ENCODE measurements at regions not wholly inside any gene's neighbourhood (a gene's known extent, or its start where the extent isn't known, plus 50 kb on each side); places are given as distances from the start of the nearest gene placed in this dataset.

- Histone ChIP-seq H3K27ac (ENCODE audit: low read depth, low read length) (no peak overlapping the region), H3K4me1 (ENCODE audit: insufficient read depth, low read length) (no peaks in the 10 kb centered on the region), H3K9ac (ENCODE audit: low read length) (no peak overlapping the region), H3K36me3 (ENCODE audit: insufficient read depth, low read length) (no peaks in the 10 kb centered on the region), H3K9me3 (ENCODE audit: insufficient read depth, low read depth, low read length) (no peaks in the 10 kb centered on the region), H3K4me3 (ENCODE audit: insufficient read depth, low read depth, low read length) (no peak overlapping the region), H4K20me1 (ENCODE audit: insufficient read depth, low read length) (no peaks in the 10 kb centered on the region), H3K79me2 (ENCODE audit: insufficient read depth, low read length) (no peaks in the 10 kb centered on the region), H3K4me2 (ENCODE audit: low read length) (no peak overlapping the region), H3K27me3 (ENCODE audit: insufficient read depth, low read length) (peaks cover 11% of the 10 kb centered on the region), H2AFZ (ENCODE audit: low read depth, low read length) (no peak overlapping the region)
- Mint-ChIP-seq H3K36me3 (ENCODE audit: low read depth, unreplicated experiment) (no peaks in the 10 kb centered on the region), H3K4me3 (ENCODE audit: unreplicated experiment) (no peak overlapping the region), H3K27ac (ENCODE audit: unreplicated experiment) (no peak overlapping the region), H3K9me3 (ENCODE audit: unreplicated experiment) (peaks cover 2% of the 10 kb centered on the region), H3K27me3 (ENCODE audit: low read depth, unreplicated experiment) (peaks cover 48% of the 10 kb centered on the region), H3K4me1 (ENCODE audit: low read depth, unreplicated experiment) (no peaks in the 10 kb centered on the region)
- TF ChIP-seq CTCF (IDR thresholded peaks at IDR 0.05; ENCODE audit: insufficient read depth, low read depth, low read length) (no peak), EZH2 (IDR thresholded peaks at IDR 0.05; ENCODE audit: insufficient read depth, low read length) (no peak)
- peak; percentile 73 for FAIRE-seq
- DNase-seq (ENCODE audit: low read depth) = peak; percentile 25
Observed at GRCh38 chr14:26855077-26855753, 257.4 kb upstream of the NOVA1 start.

- H3K9ac ChIP-seq (ENCODE audit: low read length) = no peak overlapping the region
- FAIRE-seq (no peak), DNase-seq (ENCODE audit: low read depth) (no peak)
- H3K27ac ChIP-seq (ENCODE audit: low read depth, low read length) = no peak overlapping the region
- no peak overlapping the region for H3K4me3 ChIP-seq (ENCODE audit: insufficient read depth, low read depth, low read length)
- no peaks in the 10 kb centered on the region for H3K4me1 ChIP-seq (ENCODE audit: insufficient read depth, low read length)
- Mint-ChIP-seq H3K27ac (ENCODE audit: unreplicated experiment) (no peak overlapping the region), H3K27me3 (ENCODE audit: low read depth, unreplicated experiment) (peaks cover 62% of the 10 kb centered on the region), H3K36me3 (ENCODE audit: low read depth, unreplicated experiment) (no peaks in the 10 kb centered on the region), H3K4me3 (ENCODE audit: unreplicated experiment) (no peak overlapping the region), H3K4me1 (ENCODE audit: low read depth, unreplicated experiment) (no peaks in the 10 kb centered on the region), H3K9me3 (ENCODE audit: unreplicated experiment) (no peaks in the 10 kb centered on the region)
- H3K27me3 ChIP-seq (ENCODE audit: insufficient read depth, low read length) = peaks cover 19% of the 10 kb centered on the region
- H4K20me1 ChIP-seq (ENCODE audit: insufficient read depth, low read length) = no peaks in the 10 kb centered on the region
- H3K4me2 ChIP-seq (ENCODE audit: low read length) = no peak overlapping the region
- H3K79me2 ChIP-seq (ENCODE audit: insufficient read depth, low read length) = no peaks in the 10 kb centered on the region
- H3K9me3 ChIP-seq (ENCODE audit: insufficient read depth, low read depth, low read length) = no peaks in the 10 kb centered on the region
- no peak for TF ChIP-seq EZH2 (IDR thresholded peaks at IDR 0.05; ENCODE audit: insufficient read depth, low read length)
- no peak for TF ChIP-seq CTCF (IDR thresholded peaks at IDR 0.05; ENCODE audit: insufficient read depth, low read depth, low read length)
- no peak overlapping the region for H2AFZ ChIP-seq (ENCODE audit: low read depth, low read length)
- no peaks in the 10 kb centered on the region for H3K36me3 ChIP-seq (ENCODE audit: insufficient read depth, low read length)
Observed at GRCh38 chr14:26856876-26857518, 259.2 kb upstream of the NOVA1 start.

GRCh38 chr14:26859483-26859882, 261.6 kb upstream of the NOVA1 start:
- DNase-seq (ENCODE audit: low read depth) (no peak), FAIRE-seq (no peak)
- H3K9me3 Mint-ChIP-seq (ENCODE audit: unreplicated experiment) = no peaks in the 10 kb centered on the region
- Histone ChIP-seq H3K27me3 (ENCODE audit: insufficient read depth, low read length) (peaks cover 27% of the 10 kb centered on the region), H3K79me2 (ENCODE audit: insufficient read depth, low read length) (no peaks in the 10 kb centered on the region), H3K36me3 (ENCODE audit: insufficient read depth, low read length) (no peaks in the 10 kb centered on the region), H2AFZ (ENCODE audit: low read depth, low read length) (no peak overlapping the region), H3K4me1 (ENCODE audit: insufficient read depth, low read length) (peaks cover 4% of the 10 kb centered on the region), H3K4me3 (ENCODE audit: insufficient read depth, low read depth, low read length) (no peak overlapping the region), H3K4me2 (ENCODE audit: low read length) (no peak overlapping the region), H3K27ac (ENCODE audit: low read depth, low read length) (no peak overlapping the region), H3K9ac (ENCODE audit: low read length) (no peak overlapping the region), H4K20me1 (ENCODE audit: insufficient read depth, low read length) (no peaks in the 10 kb centered on the region), H3K9me3 (ENCODE audit: insufficient read depth, low read depth, low read length) (no peaks in the 10 kb centered on the region)
- no peaks in the 10 kb centered on the region for H3K4me1 Mint-ChIP-seq (ENCODE audit: low read depth, unreplicated experiment)
- H3K27me3 Mint-ChIP-seq (ENCODE audit: low read depth, unreplicated experiment) = peaks cover 57% of the 10 kb centered on the region
- H3K36me3 Mint-ChIP-seq (ENCODE audit: low read depth, unreplicated experiment) = no peaks in the 10 kb centered on the region
- TF ChIP-seq EZH2 (IDR thresholded peaks at IDR 0.05; ENCODE audit: insufficient read depth, low read length) (no peak), CTCF (IDR thresholded peaks at IDR 0.05; ENCODE audit: insufficient read depth, low read depth, low read length) (no peak)
- no peak overlapping the region for H3K4me3 Mint-ChIP-seq (ENCODE audit: unreplicated experiment)
- H3K27ac Mint-ChIP-seq (ENCODE audit: unreplicated experiment) = no peak overlapping the region
